Occipital lobe (tissue), 1 donor: ENCODE measurements at regions not wholly inside any gene's neighbourhood (a gene's known extent, or its start where the extent isn't known, plus 50 kb on each side); places are given as distances from the start of the nearest gene placed in this dataset.
"Not testable (repeated sequence)": the region's sequence is repeated elsewhere in the genome, so short reads cannot be mapped to it uniquely, and the experiment has no call there.

Source experiments
- DNase-seq: peaks from one replicate; lab custom pipeline; 2025; lab: John Stamatoyannopoulos, UW

- not testable (repeated sequence) for DNase-seq
Observed at GRCh38 chr7:46594831-46595230, 673.8 kb upstream of the IGFBP3 start.

- not testable (repeated sequence) for DNase-seq
Observed at GRCh38 chr7:46590918-46591905, 670.1 kb upstream of the IGFBP3 start.

GRCh38 chr7:46589286-46589685 lies 668.2 kb upstream of the IGFBP3 start:
- DNase-seq: no peak

GRCh38 chr7:46586406-46586805 lies 665.3 kb upstream of the IGFBP3 start:
- DNase-seq: no peak

GRCh38 chr7:46583656-46584055 lies 662.6 kb upstream of the IGFBP3 start:
- no peak for DNase-seq

- DNase-seq: no peak
Observed at GRCh38 chr7:46581268-46581667, 660.2 kb upstream of the IGFBP3 start.

- DNase-seq: no peak
Observed at GRCh38 chr7:46580766-46581165, 659.7 kb upstream of the IGFBP3 start.

- DNase-seq: no peak
Observed at GRCh38 chr7:46577394-46577793, 656.3 kb upstream of the IGFBP3 start.

GRCh38 chr7:46576950-46577349 lies 655.9 kb upstream of the IGFBP3 start:
- DNase-seq: no peak

GRCh38 chr7:46572691-46573090 lies 651.6 kb upstream of the IGFBP3 start:
- no peak for DNase-seq

- no peak for DNase-seq
Observed at GRCh38 chr7:46571996-46572395, 650.9 kb upstream of the IGFBP3 start.

GRCh38 chr7:46569133-46569465 lies 648.0 kb upstream of the IGFBP3 start:
- no peak for DNase-seq

GRCh38 chr7:46568420-46569132 lies 647.5 kb upstream of the IGFBP3 start:
- DNase-seq: no peak

GRCh38 chr7:46567858-46568257 lies 646.8 kb upstream of the IGFBP3 start:
- DNase-seq: no peak

- DNase-seq: no peak
Observed at GRCh38 chr7:46566097-46566774, 645.2 kb upstream of the IGFBP3 start.

GRCh38 chr7:46565253-46566096 lies 644.4 kb upstream of the IGFBP3 start:
- DNase-seq: no peak

- no peak for DNase-seq
Observed at GRCh38 chr7:46559194-46559832, 638.2 kb upstream of the IGFBP3 start.

- DNase-seq: no peak
Observed at GRCh38 chr7:46558482-46559193, 637.6 kb upstream of the IGFBP3 start.

GRCh38 chr7:46557781-46558180 lies 636.7 kb upstream of the IGFBP3 start:
- DNase-seq: no peak

GRCh38 chr7:46557295-46557711 lies 636.2 kb upstream of the IGFBP3 start:
- DNase-seq: no peak
